ENCODE measurements at regions not wholly inside any gene's neighbourhood (a gene's known extent, or its start where the extent isn't known, plus 50 kb on each side); places are given as distances from the start of the nearest gene placed in this dataset.

DNA sequence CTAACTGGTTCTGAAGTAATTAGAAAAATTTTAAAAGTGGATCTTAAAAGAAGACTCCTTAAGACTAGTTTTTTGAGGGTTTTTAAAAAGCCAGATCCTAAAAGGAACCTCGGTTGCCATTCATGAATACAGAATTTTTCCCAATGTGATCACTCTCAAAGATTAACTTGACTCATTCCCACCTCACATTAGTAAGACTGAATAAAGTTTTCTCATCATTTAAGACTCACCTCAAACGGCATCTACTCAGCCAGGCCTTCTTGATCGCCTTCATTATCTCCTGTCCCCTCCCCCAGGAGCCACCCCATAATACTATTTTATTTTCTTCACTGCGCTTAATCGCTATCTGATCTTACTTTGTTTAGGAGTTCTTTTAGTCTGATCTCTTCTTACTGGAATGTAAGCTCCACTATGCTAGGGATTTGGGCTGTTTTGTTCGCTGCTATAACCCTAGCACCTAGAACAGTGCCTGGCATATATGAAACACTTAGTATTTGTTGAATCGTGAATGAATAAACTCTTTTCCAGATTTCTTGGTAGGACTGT is 55.9 kb upstream of the PCGF5 start:
- H3K4me1 ChIP-seq (ENCODE audit: control insufficient read depth, insufficient read depth, low read length): peaks cover 17% of the 10 kb centered on the region
- Mint-ChIP-seq H3K4me3 (peak overlapping the region; percentile 97), H3K27me3 (ENCODE audit: low read depth in 2 of 2) (peaks cover 0 to 5% of the 10 kb centered on the region in 2 donors), H3K9me3 (no peaks in the 10 kb centered on the region), H3K36me3 (no peaks in the 10 kb centered on the region), H3K4me1 (peaks cover 36 to 43% of the 10 kb centered on the region in 2 donors), H3K27ac (peak overlapping the region; percentile 90 to 98)
- no peaks in the 10 kb centered on the region for H3K36me3 ChIP-seq (ENCODE audit: control insufficient read depth, insufficient read depth, low read length)
- H3K27ac ChIP-seq (ENCODE audit: low read length): peak overlapping the region; percentile 96
- DNase-seq (peak in 1 of 2 donors; percentile 16), ATAC-seq (no peak)
- TF ChIP-seq, protein P1, sequence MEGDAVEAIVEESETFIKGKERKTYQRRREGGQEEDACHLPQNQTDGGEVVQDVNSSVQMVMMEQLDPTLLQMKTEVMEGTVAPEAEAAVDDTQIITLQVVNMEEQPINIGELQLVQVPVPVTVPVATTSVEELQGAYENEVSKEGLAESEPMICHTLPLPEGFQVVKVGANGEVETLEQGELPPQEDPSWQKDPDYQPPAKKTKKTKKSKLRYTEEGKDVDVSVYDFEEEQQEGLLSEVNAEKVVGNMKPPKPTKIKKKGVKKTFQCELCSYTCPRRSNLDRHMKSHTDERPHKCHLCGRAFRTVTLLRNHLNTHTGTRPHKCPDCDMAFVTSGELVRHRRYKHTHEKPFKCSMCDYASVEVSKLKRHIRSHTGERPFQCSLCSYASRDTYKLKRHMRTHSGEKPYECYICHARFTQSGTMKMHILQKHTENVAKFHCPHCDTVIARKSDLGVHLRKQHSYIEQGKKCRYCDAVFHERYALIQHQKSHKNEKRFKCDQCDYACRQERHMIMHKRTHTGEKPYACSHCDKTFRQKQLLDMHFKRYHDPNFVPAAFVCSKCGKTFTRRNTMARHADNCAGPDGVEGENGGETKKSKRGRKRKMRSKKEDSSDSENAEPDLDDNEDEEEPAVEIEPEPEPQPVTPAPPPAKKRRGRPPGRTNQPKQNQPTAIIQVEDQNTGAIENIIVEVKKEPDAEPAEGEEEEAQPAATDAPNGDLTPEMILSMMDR (IDR thresholded peaks at IDR 0.05): no peak
- no peaks in the 10 kb centered on the region for H3K27me3 ChIP-seq (ENCODE audit: control insufficient read depth, insufficient read depth, low read length)
- no peak overlapping the region for H3K4me3 ChIP-seq (ENCODE audit: low read length)
- H3K9me3 ChIP-seq (ENCODE audit: control insufficient read depth, insufficient read depth, low read length): no peaks in the 10 kb centered on the region
- WGBS (ENCODE audit: insufficient coverage): 90% methylated on average over 6 of the region's 7 CpGs
- intact Hi-C loops (cut with micrococcal nuclease): loop anchor here (1.0 kb wide), 2 partner anchors 34 to 56 kb away; partner anchors contain the start of gene PCGF5

DNA sequence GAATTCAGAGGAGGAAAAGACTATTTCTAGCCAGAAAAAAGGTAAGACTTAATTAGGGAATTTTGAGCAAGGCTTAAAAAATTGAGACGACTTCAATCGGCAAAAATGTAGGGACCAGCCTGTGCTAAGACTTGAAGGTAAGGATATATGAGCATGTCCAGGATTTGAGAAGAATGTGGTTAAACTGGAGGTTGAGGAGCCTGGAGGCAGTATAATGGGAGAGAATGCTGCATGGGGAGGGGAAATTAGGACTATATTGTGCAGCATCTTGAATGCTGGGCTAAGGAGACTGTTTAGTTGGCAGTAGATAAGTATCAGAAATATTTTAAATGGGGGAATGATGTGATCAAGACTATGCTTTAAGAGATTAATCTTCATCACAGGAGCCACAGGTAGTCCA is 53.1 kb upstream of the PCGF5 start:
- 99% methylated on average over 2 of the region's 2 CpGs for WGBS (ENCODE audit: insufficient coverage)
- Histone ChIP-seq H3K27ac (ENCODE audit: low read length) (no peak overlapping the region), H3K27me3 (ENCODE audit: control insufficient read depth, insufficient read depth, low read length) (no peaks in the 10 kb centered on the region), H3K4me1 (ENCODE audit: control insufficient read depth, insufficient read depth, low read length) (peaks cover 6% of the 10 kb centered on the region), H3K9me3 (ENCODE audit: control insufficient read depth, insufficient read depth, low read length) (no peaks in the 10 kb centered on the region), H3K4me3 (ENCODE audit: low read length) (no peak overlapping the region), H3K36me3 (ENCODE audit: control insufficient read depth, insufficient read depth, low read length) (no peaks in the 10 kb centered on the region)
- Mint-ChIP-seq H3K27ac (no peak overlapping the region), H3K36me3 (no peaks in the 10 kb centered on the region), H3K9me3 (no peaks in the 10 kb centered on the region), H3K4me3 (no peak overlapping the region), H3K4me1 (peaks cover 39 to 46% of the 10 kb centered on the region in 2 donors), H3K27me3 (ENCODE audit: low read depth in 2 of 2) (no peaks in the 10 kb centered on the region)
- DNase-seq (no peak), ATAC-seq (no peak)
- TF ChIP-seq, protein P1 (IDR thresholded peaks at IDR 0.05): no peak
- intact Hi-C loops (cut with micrococcal nuclease): no loop called here

DNA sequence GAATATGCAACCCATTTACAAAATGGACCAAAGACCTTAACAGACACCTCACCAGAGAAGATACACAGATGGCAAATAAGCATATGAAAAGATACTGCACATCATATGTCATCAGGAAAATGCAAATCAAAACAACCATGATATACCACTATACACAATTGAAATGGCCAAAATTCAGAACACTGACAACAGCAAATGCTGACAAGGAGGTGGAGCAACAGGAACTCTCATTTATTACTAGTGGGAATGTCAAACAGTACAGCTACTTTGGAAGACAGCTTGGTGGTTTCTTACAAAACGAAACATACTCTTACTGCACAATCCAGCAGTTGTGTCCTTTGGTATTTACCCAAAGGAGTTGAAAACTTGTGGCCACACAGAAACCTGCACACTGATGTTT is 50.0 kb upstream of the PCGF5 start:
- no peak overlapping the region for H3K4me3 ChIP-seq (ENCODE audit: low read length)
- Mint-ChIP-seq H3K36me3 (no peaks in the 10 kb centered on the region), H3K4me1 (peaks cover 23 to 40% of the 10 kb centered on the region in 2 donors), H3K27ac (no peak overlapping the region), H3K4me3 (no peak overlapping the region), H3K27me3 (ENCODE audit: low read depth in 2 of 2) (no peaks in the 10 kb centered on the region), H3K9me3 (no peaks in the 10 kb centered on the region)
- no peaks in the 10 kb centered on the region for H3K27me3 ChIP-seq (ENCODE audit: control insufficient read depth, insufficient read depth, low read length)
- 100% methylated on average over 1 of the region's 1 CpG for WGBS (ENCODE audit: insufficient coverage)
- TF ChIP-seq, protein P1 (IDR thresholded peaks at IDR 0.05): no peak
- no peak for DNase-seq
- no peak overlapping the region for H3K27ac ChIP-seq (ENCODE audit: low read length)
- no peak for ATAC-seq
- intact Hi-C loops (cut with micrococcal nuclease): no loop called here
- H3K9me3 ChIP-seq (ENCODE audit: control insufficient read depth, insufficient read depth, low read length): no peaks in the 10 kb centered on the region
- H3K4me1 ChIP-seq (ENCODE audit: control insufficient read depth, insufficient read depth, low read length): no peaks in the 10 kb centered on the region
- H3K36me3 ChIP-seq (ENCODE audit: control insufficient read depth, insufficient read depth, low read length): no peaks in the 10 kb centered on the region
